Stimulated activated naive CD8-positive, alpha-beta T cell treated with anti-CD3 and anti-CD28 coated beads, Interleukin-15, Interleukin-2, amounts not matched to agents 100 ng/mL and 50 ng/mL, for 24 hours (primary cell): ENCODE measurements at regions not wholly inside any gene's neighbourhood (a gene's known extent, or its start where the extent isn't known, plus 50 kb on each side); places are given as distances from the start of the nearest gene placed in this dataset.
"Not testable (repeated sequence)": the region's sequence is repeated elsewhere in the genome, so short reads cannot be mapped to it uniquely, and the experiment has no call there.

Experiments
- H3K27ac Mint-ChIP-seq: one replicate; pipeline ENCODE4 v1.8.0; 2021; ENCODE audit warnings: mild to moderate bottlenecking, mixed read lengths
- H3K27me3 Mint-ChIP-seq: one replicate; pipeline ENCODE4 v1.8.0; 2021; ENCODE audit warnings: mixed read lengths
- H3K36me3 Mint-ChIP-seq: one replicate; pipeline ENCODE4 v1.8.0; 2021; ENCODE audit warnings: low read depth, mixed read lengths
- H3K4me1 Mint-ChIP-seq: one replicate; pipeline ENCODE4 v1.8.0; 2021; ENCODE audit warnings: low read depth, mixed read lengths
- H3K4me3 Mint-ChIP-seq: one replicate; pipeline ENCODE4 v1.8.0; 2021; ENCODE audit warnings: mild to moderate bottlenecking, mixed read lengths
- H3K9me3 Mint-ChIP-seq: one replicate; pipeline ENCODE4 v1.8.0; 2021; ENCODE audit warnings: mixed read lengths

DNA sequence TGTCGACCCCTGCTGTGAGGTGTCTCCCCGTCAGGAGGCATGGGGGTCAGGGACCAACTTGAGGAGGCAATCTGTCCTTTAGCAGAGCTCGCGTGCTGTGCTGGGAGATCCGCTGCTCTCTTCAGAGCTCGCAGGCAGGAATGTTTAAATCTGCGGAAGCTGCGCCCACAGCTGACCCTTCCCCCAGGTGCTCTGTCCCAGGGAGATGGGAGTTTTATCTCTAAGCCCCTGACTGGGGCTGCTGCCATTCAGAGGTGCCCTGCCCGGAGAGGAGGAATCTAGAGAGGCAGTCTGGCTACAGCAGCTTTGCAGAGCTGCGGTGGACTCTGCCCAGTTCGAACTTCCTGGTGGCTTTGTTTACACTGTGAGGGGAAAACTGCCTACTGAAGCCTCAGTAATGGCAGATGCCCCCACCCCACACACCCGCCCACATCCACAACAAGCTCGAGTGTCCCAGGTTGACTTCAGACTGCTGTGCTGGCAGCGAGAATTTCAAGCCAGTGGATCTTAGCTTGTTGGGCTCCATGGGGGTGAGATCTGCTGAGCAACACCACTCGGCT is 133.1 kb downstream of the CENPC start:
- H3K4me1 Mint-ChIP-seq, H3K36me3 Mint-ChIP-seq, H3K27me3 Mint-ChIP-seq, H3K4me3 Mint-ChIP-seq, H3K27ac Mint-ChIP-seq: not testable (repeated sequence)
- H3K9me3 Mint-ChIP-seq: peaks cover 17% of the 10 kb centered on the region

DNA sequence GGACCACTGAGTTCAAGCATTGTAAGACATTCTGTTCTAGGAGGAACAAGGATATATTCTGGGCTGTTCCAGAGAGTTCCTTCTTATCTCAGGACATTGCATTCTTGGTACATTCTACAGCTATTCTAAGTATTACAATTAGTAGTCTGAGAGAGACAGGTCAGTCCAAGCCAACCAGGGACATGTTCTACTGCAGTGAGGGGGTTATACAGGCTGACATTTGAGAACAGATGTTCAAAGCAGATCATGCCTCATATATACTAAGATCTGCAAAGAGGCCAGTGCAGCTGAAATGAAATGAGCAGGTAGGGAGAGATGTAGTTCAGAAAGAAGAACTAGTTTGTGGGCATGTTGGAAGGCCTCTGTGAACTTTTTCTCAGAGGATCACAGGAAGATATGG is 142.0 kb downstream of the CENPC start:
- Mint-ChIP-seq H3K4me1 (no peaks in the 10 kb centered on the region), H3K27ac (no peak overlapping the region), H3K36me3 (no peaks in the 10 kb centered on the region), H3K27me3 (no peaks in the 10 kb centered on the region), H3K4me3 (no peak overlapping the region), H3K9me3 (peaks cover 5% of the 10 kb centered on the region)

DNA sequence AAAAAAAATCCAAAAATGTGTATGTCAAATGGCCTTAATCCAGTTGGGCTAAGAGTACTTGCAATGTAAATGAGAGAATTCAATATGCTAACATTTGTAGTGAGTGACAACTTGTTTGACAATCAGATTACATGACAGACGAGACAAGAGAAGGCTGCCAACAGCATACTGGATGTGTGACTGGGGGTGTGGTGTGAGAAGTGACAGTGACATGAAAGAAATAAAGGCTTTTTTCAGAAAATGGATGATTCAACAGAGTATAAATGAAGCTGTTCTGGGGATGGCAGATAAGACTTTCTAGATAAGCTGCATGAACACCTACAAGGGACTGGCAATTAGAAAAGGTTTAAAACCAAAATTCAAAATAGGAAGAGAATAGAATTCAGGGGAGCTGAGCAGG is 143.4 kb downstream of the CENPC start:
- Mint-ChIP-seq H3K27me3 (no peaks in the 10 kb centered on the region), H3K36me3 (no peaks in the 10 kb centered on the region), H3K4me1 (no peaks in the 10 kb centered on the region), H3K9me3 (peaks cover 5% of the 10 kb centered on the region), H3K4me3 (no peak overlapping the region), H3K27ac (no peak overlapping the region)

DNA sequence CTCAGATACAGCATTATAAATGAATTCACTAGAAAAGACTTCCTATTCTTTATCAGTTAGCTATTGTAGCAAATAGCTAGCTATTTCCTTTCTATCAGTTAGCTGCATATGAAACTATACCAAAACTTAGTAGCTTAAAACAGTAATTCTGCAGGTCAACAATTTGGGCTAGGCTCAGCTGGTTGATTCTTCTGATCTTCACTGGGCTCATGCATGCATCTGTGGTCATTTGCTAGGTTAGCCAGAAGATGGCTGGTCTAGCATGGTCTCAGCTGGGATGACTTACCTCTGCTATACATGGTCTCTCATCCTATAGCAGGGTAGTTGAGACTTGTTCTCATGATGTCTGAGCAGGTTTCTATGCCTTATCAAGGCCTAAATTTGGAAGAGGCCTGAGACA is 147.4 kb downstream of the CENPC start:
- no peaks in the 10 kb centered on the region for H3K9me3 Mint-ChIP-seq
- H3K27me3 Mint-ChIP-seq: no peaks in the 10 kb centered on the region
- H3K4me3 Mint-ChIP-seq: no peak overlapping the region
- H3K27ac Mint-ChIP-seq: no peak overlapping the region
- no peaks in the 10 kb centered on the region for H3K36me3 Mint-ChIP-seq
- H3K4me1 Mint-ChIP-seq: no peaks in the 10 kb centered on the region

DNA sequence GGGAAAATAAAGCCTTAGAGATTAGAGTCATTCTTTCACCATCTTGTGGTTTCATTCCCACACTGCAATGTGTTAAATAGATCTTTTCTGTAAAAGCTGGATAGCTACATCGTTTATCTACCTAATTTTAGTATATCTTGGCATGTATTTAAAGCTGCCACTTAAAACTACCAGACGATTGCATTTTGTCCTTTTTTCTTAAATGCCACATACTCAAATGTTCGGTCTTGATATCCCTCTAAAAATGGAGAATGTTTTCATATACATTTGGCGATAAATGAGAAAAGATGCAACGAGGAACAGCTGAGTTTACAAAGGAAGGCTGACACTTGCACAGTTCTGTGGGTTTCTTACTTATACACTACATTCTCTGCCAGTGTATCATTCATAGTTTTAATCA is 148.3 kb downstream of the CENPC start:
- H3K9me3 Mint-ChIP-seq: no peaks in the 10 kb centered on the region
- H3K36me3 Mint-ChIP-seq: no peaks in the 10 kb centered on the region
- no peak overlapping the region for H3K4me3 Mint-ChIP-seq
- H3K27ac Mint-ChIP-seq: no peak overlapping the region
- H3K4me1 Mint-ChIP-seq: no peaks in the 10 kb centered on the region
- no peaks in the 10 kb centered on the region for H3K27me3 Mint-ChIP-seq

DNA sequence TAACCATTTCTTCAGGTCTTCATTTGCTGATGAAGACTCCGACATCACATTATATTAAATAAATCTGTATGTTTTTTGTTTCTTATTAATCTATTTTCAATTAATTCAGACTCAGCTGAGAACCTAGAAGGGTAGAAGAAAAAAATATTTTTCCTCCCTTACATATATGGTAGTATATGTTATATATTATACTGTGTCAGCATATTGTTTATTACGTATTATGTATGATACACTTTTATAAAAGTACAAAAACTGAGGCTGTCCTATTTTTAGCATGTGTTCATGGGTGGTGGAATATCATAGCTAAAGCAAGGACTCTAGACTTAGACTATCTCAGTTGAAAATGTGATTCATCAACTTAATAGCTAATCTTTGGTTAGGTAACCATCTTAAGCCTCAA is 149.3 kb downstream of the CENPC start:
- H3K9me3 Mint-ChIP-seq: no peaks in the 10 kb centered on the region
- no peaks in the 10 kb centered on the region for H3K4me1 Mint-ChIP-seq
- H3K4me3 Mint-ChIP-seq: no peak overlapping the region
- peaks cover 7% of the 10 kb centered on the region for H3K27me3 Mint-ChIP-seq
- H3K36me3 Mint-ChIP-seq: no peaks in the 10 kb centered on the region
- no peak overlapping the region for H3K27ac Mint-ChIP-seq

DNA sequence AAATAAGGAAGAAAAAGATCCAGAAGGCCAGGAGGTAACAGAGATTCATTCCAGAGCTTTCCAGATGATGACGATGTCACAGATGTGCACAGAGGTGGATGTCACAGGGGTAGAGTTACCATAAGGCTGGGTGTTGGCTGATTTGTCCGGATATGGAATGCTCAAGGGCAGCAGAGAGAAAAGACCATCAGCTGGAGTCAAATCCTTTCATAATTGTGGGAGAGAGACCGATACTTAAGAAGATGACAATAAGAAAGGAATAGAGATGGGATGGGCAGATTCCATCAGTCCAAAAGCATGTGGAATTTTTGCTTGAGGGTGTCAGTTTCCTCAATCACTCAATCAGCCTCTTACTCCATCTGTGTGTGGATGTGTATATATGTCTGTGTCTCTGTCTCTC is 150.4 kb downstream of the CENPC start:
- H3K9me3 Mint-ChIP-seq: no peaks in the 10 kb centered on the region
- no peak overlapping the region for H3K4me3 Mint-ChIP-seq
- no peaks in the 10 kb centered on the region for H3K36me3 Mint-ChIP-seq
- H3K27me3 Mint-ChIP-seq: peaks cover 10% of the 10 kb centered on the region
- no peak overlapping the region for H3K27ac Mint-ChIP-seq
- H3K4me1 Mint-ChIP-seq: no peaks in the 10 kb centered on the region

DNA sequence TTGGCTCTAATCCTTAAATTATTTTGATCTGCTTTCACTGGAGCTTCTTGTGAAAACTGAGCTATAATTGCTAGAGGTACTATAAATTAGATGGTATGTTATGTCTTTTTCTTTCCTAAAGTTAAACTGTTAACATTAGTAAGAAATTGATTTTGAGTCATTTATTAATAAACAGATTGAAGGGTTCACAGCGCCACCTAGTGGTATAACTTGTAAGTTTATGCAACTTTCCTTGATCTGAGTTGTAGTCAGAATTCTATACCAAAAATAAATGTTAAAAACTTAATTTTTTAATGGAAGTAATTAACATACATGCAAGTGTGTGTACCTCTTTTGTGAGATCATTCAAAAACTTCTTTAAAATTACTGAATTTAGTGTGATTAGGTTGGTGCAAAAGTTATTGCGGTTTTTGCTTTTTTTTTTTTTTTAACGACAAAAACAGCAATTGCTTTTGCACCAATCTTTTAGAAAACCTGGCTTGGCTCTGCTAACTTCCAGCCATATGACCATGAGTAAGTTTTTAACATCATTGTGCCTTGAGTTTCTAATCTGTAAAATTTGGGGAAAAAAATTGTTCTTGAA is 151.5 kb downstream of the CENPC start:
- Mint-ChIP-seq H3K9me3 (no peaks in the 10 kb centered on the region), H3K36me3 (no peaks in the 10 kb centered on the region)

DNA sequence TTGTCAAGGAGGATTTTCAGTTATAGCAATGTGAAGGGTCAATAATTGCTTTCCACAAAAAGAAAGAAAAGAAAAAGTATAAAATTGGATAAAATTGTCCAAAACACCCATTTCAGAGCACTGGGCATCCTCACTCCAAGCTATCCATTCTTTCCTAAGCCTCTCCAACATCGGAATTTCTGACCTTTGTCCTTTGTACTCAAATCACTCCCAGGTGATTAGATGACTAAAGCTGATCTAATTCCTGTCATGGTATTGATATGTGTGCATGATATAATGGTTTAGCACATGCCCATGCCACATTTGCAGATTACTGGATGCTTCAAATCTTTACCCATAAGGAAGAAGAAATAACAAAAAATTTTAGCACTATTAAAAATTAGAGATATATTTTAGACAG is 152.3 kb downstream of the CENPC start:
- H3K27ac Mint-ChIP-seq: no peak overlapping the region
- no peaks in the 10 kb centered on the region for H3K9me3 Mint-ChIP-seq

More for the DNA sequence above, 151.5 kb downstream of the CENPC start:
- H3K27me3 Mint-ChIP-seq: peaks cover 10% of the 10 kb centered on the region
- no peaks in the 10 kb centered on the region for H3K4me1 Mint-ChIP-seq
- H3K27ac Mint-ChIP-seq: no peak overlapping the region
- no peak overlapping the region for H3K4me3 Mint-ChIP-seq

DNA sequence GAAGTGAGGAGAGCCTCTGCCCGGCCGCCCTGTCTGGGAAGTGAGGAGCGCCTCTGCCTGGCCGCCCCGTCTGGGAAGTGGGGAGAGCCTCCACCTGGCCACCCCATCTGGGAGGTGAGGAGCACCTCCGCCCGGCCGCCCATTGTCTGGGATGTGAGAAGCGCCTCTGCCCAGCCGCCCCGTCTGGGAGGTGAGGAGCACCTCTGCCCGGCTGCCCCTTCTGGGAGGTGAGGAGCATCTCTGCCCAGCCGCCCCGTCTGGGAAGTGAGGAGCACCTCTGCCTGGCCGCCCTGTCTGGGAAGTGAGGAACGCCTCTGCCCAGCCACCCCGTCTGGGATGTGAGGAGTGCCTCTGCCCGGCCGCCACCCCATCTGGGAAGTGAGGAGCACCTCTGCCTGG is 163.9 kb downstream of the CENPC start:
- H3K27ac Mint-ChIP-seq, H3K27me3 Mint-ChIP-seq, H3K9me3 Mint-ChIP-seq, H3K36me3 Mint-ChIP-seq, H3K4me1 Mint-ChIP-seq, H3K4me3 Mint-ChIP-seq: not testable (repeated sequence)

More for the DNA sequence above, 152.3 kb downstream of the CENPC start:
- Mint-ChIP-seq H3K36me3 (no peaks in the 10 kb centered on the region), H3K27me3 (peaks cover 10% of the 10 kb centered on the region), H3K4me3 (no peak overlapping the region), H3K4me1 (no peaks in the 10 kb centered on the region)

DNA sequence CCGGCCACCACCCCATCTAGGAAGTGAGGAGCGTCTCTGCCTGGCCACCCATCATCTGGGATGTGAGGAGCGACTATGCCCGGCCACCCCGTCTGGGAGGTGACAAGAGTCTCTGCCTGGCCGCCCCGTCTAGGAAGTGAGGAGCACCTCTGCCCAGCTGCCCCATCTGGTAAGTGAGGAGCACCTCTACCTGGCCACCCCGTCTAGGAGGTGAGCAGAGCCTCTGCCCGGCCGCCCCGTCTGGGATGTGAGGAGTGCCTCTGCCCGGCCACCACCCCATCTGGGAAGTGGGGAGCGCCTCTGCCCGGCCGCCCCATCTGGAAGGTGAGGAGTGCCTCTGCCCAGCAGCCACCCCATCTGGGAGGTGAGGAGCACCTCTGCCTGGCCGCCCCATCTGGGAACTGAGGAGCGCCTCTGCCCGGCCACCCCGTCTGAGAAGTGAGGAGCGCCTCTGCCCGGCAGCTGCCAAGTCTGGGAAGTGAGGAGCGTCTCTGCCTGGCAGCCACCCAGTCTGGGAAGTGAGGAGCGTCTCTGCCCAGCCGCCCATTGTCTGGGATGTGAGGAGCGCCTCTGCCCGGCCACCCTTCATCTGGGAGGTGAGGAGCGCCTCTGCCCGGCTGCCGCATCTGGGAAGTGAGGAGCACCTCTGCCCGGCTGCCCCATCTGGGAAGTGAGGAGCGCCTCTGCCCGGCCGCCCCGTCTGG is 164.4 kb downstream of the CENPC start:
- not testable (repeated sequence) for H3K36me3 Mint-ChIP-seq, H3K4me3 Mint-ChIP-seq, H3K9me3 Mint-ChIP-seq, H3K27me3 Mint-ChIP-seq, H3K4me1 Mint-ChIP-seq, H3K27ac Mint-ChIP-seq

DNA sequence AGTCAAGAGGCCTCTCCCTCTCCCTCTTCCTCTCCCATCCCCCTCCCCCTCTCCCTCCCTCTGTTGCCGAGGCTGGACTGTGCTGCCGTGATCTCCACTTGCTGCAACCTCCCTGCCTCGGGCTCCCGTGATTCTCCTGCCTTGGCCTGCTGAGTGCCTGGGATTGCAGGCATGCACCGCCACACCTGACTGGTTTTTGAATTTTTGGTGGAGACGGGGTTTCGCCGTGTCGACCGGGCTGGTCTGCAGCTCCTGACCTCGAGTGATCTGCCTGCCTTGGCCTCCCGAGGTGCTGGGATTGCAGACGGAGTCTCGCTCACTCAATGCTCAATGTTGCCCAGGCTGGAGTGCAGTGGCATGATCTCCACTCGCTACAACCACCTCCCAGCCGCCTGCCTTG is 165.1 kb downstream of the CENPC start:
- H3K4me3 Mint-ChIP-seq: no peak overlapping the region
- no peaks in the 10 kb centered on the region for H3K9me3 Mint-ChIP-seq
- H3K27ac Mint-ChIP-seq: no peak overlapping the region
- no peaks in the 10 kb centered on the region for H3K27me3 Mint-ChIP-seq
- no peaks in the 10 kb centered on the region for H3K36me3 Mint-ChIP-seq
- no peaks in the 10 kb centered on the region for H3K4me1 Mint-ChIP-seq

DNA sequence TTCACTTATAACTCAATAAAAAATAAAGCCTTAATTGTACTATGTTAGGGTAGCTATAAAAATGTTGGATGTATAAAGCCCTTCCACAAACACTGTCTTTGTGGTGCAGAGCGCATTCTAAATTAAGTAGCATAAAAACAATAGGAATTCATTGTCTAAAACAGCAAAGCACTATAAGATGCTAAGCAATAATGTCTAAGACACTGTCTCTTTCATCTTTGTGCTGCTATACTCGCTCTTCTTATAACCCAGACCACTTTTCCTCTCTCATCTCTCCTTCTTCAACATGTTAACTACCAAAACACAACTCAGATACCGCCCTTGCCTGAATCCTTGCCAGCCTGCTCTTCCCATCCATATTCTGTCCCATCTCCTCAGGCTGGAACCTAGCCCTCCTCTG is 170.0 kb downstream of the CENPC start:
- Mint-ChIP-seq H3K27ac (no peak overlapping the region), H3K4me1 (no peaks in the 10 kb centered on the region), H3K4me3 (no peak overlapping the region), H3K27me3 (no peaks in the 10 kb centered on the region), H3K9me3 (no peaks in the 10 kb centered on the region), H3K36me3 (no peaks in the 10 kb centered on the region)

DNA sequence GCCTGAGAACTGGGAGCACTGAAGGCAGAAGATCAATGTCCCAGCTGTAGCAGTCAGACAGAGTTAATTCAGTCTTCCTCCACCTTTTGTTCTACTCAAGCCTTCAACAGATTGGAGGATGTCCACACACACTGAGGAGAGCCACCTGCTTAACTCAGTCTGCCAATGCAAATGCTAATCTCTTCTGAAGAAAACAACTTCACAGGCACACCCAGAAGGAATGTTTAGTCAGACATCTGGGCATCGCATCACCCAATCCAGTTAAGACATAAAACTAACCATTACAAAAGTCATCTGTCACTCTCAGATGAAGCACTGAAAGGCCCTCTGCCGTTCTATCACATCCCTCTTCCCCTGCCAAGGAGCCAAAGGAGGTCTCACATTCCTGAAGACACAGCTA is 173.7 kb downstream of the CENPC start:
- no peaks in the 10 kb centered on the region for H3K4me1 Mint-ChIP-seq
- H3K9me3 Mint-ChIP-seq: no peaks in the 10 kb centered on the region

DNA sequence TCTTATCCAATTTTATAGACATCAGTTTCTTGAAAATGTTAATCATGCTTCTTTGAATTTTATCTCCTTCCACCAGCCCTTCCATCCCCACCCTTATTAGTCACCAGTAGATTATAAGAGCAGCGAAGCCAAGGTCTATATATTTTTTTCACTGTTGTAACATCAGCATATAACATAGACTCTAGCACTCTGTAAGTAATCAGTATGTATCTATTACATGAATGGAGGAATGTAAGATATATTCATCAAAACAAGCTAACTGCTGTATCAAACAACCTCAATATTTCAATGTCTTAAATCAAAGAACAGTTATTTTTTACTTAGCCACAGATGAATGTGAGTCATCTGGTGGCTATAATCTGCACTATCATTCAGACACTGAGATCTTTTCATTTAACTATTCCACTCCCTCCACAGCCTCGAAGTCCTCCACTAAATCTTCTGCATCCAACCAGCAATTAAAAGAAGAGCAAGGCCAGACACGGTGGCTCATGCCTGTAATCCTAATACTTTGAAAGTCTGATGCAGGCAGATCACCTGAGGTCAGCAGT is 178.9 kb downstream of the CENPC start:
- no peak overlapping the region for H3K27ac Mint-ChIP-seq
- H3K4me3 Mint-ChIP-seq: no peak overlapping the region
- no peaks in the 10 kb centered on the region for H3K4me1 Mint-ChIP-seq
- H3K9me3 Mint-ChIP-seq: no peaks in the 10 kb centered on the region
- no peaks in the 10 kb centered on the region for H3K36me3 Mint-ChIP-seq
- no peaks in the 10 kb centered on the region for H3K27me3 Mint-ChIP-seq

More for the DNA sequence above, 173.7 kb downstream of the CENPC start:
- no peaks in the 10 kb centered on the region for H3K36me3 Mint-ChIP-seq
- H3K4me3 Mint-ChIP-seq: no peak overlapping the region
- H3K27me3 Mint-ChIP-seq: no peaks in the 10 kb centered on the region
- no peak overlapping the region for H3K27ac Mint-ChIP-seq
